Neural progenitor cell (in vitro differentiated cells): ENCODE measurements at regions not wholly inside any gene's neighbourhood (a gene's known extent, or its start where the extent isn't known, plus 50 kb on each side); places are given as distances from the start of the nearest gene placed in this dataset.
"Not testable (repeated sequence)": the region's sequence is repeated elsewhere in the genome, so short reads cannot be mapped to it uniquely, and the experiment has no call there.

Experiments used
- CTCF ChIP-seq: fragments of 200-600 bp; sonication (generic); IDR thresholded peaks from 2 replicates; pipeline ENCODE4 v1.5.1; 2017; ENCODE audit warnings: antibody characterized with exemption, mild to moderate bottlenecking
- EZH2phosphoT487 ChIP-seq: fragments of 200-600 bp; sonication (generic); IDR thresholded peaks from 2 replicates; pipeline ENCODE4 v1.6.1; 2017; ENCODE audit warnings: antibody characterized with exemption

- TF ChIP-seq CTCF, EZH2phosphoT487: not testable (repeated sequence)
Observed at GRCh38 chr17:62137013-62137733, 72.1 kb upstream of the MED13 start.
